Fibroblast of skin of left quadriceps (primary cell): ENCODE measurements at regions not wholly inside any gene's neighbourhood (a gene's known extent, or its start where the extent isn't known, plus 50 kb on each side); places are given as distances from the start of the nearest gene placed in this dataset.
"Not testable (repeated sequence)": the region's sequence is repeated elsewhere in the genome, so short reads cannot be mapped to it uniquely, and the experiment has no call there.

ENCODE experiments used
- DNase-seq, 2 experiments: peaks; one replicate each; pipeline ENCODE4 v3.0.0-alpha.2; 2013; ENCODE audit warnings: low read depth in 2 of 2

DNA sequence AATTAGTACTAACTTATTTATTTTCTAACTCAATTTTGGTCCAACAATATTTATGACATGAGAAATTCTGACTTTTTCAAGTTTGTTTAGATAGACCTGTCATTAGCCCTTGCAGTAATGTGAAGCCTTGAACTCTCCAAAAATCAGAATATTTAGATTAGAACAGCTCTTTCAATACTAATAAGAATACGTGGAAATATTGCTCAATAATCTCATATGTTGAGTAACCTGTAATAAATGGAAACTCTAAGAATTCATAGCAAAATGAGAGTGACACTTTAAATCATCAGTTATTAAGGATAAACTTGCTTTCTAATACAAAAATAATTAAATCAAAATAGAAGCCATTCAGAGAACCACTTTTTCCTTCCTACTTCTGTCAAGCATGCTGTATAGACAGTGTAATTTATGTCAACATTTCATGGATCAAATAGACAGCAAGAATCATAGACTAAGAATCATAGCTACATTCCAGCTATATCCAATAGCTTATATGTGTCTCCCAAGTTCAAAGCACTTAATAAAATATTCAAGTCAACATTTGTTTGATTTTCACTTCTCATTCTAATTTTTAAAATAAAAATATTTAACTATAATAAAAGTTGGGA, 710.3 kb upstream of the SOX11 start:
- no peak for DNase-seq

GRCh38 chr2:4988444-4988843, 703.7 kb upstream of the SOX11 start:
- not testable (repeated sequence) for DNase-seq

DNA sequence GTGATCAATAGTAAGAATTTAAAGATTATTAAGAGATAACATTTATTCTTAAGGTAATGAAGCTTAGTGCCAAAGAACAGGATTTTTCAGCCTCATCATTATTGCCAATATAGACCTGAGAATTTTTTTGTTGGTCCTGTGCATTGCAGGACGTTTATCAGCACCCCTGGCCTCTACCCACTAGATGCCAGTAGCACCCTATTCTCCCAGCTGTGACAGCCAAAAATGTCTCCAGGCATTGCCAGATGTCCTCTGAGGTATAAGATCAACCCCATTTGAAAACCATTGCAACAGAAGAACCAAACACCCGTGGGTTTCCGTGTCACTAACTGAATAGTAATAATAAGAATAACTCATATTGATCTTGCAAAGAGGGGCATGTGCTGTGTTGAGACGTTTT, 700.0 kb upstream of the SOX11 start:
- peak in 1 of 2 experiments; percentile 3 for DNase-seq

- no peak for DNase-seq
Observed at GRCh38 chr2:4995466-4995865, 696.7 kb upstream of the SOX11 start.

- DNase-seq, result no peak
Observed at GRCh38 chr2:5007596-5007995, 684.6 kb upstream of the SOX11 start.

- no peak for DNase-seq
Observed at GRCh38 chr2:5019324-5019723, 672.9 kb upstream of the SOX11 start.

GRCh38 chr2:5020116-5020875, 671.9 kb upstream of the SOX11 start:
- no peak for DNase-seq

GRCh38 chr2:5021136-5021535, 671.0 kb upstream of the SOX11 start:
- no peak for DNase-seq

DNA sequence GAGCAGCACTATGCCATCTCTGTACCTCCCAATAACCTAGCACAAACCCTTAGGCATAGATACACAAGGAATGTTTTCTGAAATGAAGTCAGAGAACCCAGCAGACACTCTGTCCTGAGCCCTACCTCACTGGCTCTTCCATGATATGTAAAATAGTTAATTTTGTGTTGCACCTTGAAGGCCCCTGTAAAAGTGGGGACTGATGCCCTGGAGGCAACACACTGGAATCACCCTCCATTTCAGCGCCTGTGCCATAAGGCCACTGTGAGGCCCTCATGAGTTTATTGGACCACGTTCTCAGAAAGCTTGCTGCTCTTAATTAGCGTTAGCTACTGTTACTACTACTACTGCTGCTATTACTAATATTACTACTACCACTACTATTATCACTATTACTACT, 670.1 kb upstream of the SOX11 start:
- DNase-seq, result no peak

- not testable (repeated sequence) for DNase-seq
Observed at GRCh38 chr2:5022708-5023635, 669.2 kb upstream of the SOX11 start.

DNA sequence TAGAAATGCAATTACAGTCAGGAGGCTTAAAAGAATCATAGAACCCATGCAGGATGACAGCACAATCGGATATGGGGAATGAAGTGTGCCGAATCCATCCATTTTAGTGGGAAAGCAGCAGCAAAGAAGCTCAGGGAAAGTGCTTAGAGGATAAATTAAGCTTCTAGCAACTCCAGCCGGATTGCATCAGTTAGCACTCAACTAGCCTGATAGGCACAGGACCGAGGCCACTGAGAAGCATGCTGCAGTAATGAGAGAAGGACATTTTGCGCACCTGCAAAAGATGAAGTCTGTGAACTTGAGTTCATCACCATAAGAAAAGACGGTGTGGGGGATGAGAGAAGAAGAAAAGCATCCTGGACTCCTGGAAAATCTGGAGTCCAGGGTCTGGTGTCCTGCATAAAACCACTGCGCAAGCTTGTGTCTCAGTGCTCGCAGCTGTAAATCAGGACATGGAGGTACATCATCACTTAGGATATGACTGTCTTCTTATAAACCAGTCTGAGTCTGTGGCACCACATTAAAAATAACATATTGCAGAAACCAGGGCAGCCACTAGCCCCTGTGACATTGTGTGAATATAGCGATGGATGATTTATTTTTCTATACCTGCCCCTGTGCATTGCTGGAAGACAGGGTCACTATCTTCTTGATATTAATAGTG, 665.5 kb upstream of the SOX11 start:
- no peak for DNase-seq

GRCh38 chr2:5035057-5035488, 657.1 kb upstream of the SOX11 start:
- DNase-seq, result no peak

GRCh38 chr2:5036256-5036655, 655.9 kb upstream of the SOX11 start:
- DNase-seq, result no peak

GRCh38 chr2:5039241-5039975, 652.8 kb upstream of the SOX11 start:
- DNase-seq, result no peak

- no peak for DNase-seq
Observed at GRCh38 chr2:5040571-5040970, 651.6 kb upstream of the SOX11 start.

DNA sequence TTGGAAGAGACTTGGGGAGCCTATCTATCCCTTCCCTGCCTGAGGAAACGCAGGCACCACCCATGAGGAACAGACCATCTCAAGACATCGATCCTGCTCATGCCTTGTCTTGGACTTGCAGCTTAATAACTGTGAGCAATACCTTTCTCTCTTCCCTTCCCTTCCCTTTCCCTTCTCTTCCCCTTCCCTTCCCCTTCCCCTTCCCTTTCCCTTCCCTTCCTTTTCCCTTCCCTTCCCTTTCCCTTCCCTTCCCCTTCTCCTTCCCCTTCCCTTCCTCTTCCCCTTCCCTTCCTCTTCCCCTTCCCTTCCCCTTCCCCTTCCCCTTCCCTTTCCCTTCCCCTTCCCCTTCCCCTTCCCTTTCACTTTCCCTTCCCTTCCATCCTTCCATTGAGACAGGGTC, 650.7 kb upstream of the SOX11 start:
- DNase-seq, result no peak

GRCh38 chr2:5042666-5043440, 649.3 kb upstream of the SOX11 start:
- no peak for DNase-seq

DNA sequence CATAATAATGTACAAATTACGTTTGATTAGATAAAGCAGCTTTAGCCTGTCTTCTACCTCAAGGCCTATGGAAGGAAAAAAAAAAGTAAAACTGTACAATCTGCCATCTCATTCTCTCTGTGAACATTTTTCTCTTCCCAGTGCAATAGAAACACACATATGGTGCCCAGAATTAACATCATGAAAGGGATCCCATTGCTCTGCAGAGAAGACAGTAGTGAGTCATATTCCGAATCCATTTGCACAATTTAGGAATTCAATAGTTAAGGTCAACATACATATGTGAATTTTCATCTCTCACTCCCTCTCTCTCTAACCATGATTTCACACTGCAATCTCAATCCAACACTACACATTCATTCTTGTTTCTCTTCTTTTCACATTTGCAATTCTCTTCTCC, 640.9 kb upstream of the SOX11 start:
- no peak for DNase-seq

- DNase-seq, result no peak
Observed at GRCh38 chr2:5052905-5053304, 639.3 kb upstream of the SOX11 start.

DNA sequence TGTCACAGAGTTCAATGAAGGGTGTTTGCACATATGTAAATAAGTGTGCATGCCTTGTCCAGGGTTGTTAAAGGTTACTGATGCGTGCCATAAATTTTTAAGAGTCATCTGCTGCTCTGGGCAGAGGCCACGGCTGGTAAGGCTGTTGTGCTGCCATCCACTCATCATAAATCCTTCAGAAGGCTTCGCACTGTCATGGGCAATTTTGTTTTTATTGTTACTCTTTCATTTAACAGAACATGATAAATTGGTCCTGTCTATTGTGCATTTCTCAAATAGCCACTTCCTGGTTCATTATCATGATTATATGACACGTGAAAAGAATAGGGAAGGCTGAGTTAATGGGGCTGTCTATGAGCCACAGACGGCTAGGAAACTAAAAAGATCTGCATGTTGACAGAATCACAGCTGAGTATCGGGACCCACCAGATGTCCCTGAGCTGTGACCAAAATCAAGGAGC, 634.3 kb upstream of the SOX11 start:
- no peak for DNase-seq
